HCT116 (cell line): ENCODE measurements at regions not wholly inside any gene's neighbourhood (a gene's known extent, or its start where the extent isn't known, plus 50 kb on each side); places are given as distances from the start of the nearest gene placed in this dataset.

ENCODE experiments used
- EZH2 ChIP-seq: fragments of 200-600 bp; sonication (generic); IDR thresholded peaks from 2 replicates; pipeline ENCODE4 v1.6.1; 2017; ENCODE audit warnings: antibody characterized with exemption, mixed run types
- POLR2A ChIP-seq: IDR thresholded peaks from 2 replicates; pipeline ENCODE4 v1.7.0; 2011; ENCODE audit warnings: borderline replicate concordance; ENCODE audit not compliant: insufficient read depth, insufficient read length; ENCODE audit errors: extremely low read depth
- TCF7L2 ChIP-seq: IDR thresholded peaks from 2 replicates; pipeline ENCODE4 v1.7.0; 2011; ENCODE audit warnings: borderline replicate concordance, inconsistent platforms; ENCODE audit not compliant: insufficient read depth, insufficient read length; ENCODE audit errors: extremely low read depth

GRCh38 chr14:97393244-97393643, 596.1 kb downstream of the VRK1 start:
- TF ChIP-seq EZH2 = no peak
- TF ChIP-seq TCF7L2 = no peak
- no peak for TF ChIP-seq POLR2A
